HG02610 (cell line): ENCODE measurements at regions not wholly inside any gene's neighbourhood (a gene's known extent, or its start where the extent isn't known, plus 50 kb on each side); places are given as distances from the start of the nearest gene placed in this dataset.
"Not testable (repeated sequence)": the region's sequence is repeated elsewhere in the genome, so short reads cannot be mapped to it uniquely, and the experiment has no call there.

Source experiments
- ATAC-seq: cut with Tn5 transposase; IDR thresholded peaks from one replicate; pipeline ENCODE4 v1.9.1; 2021; ENCODE audit warnings: mild to moderate bottlenecking, moderate library complexity; ENCODE audit not compliant: unreplicated experiment

GRCh38 chr13:78098249-78098648 is 179.6 kb upstream of the EDNRB start:
- no peak for ATAC-seq

DNA sequence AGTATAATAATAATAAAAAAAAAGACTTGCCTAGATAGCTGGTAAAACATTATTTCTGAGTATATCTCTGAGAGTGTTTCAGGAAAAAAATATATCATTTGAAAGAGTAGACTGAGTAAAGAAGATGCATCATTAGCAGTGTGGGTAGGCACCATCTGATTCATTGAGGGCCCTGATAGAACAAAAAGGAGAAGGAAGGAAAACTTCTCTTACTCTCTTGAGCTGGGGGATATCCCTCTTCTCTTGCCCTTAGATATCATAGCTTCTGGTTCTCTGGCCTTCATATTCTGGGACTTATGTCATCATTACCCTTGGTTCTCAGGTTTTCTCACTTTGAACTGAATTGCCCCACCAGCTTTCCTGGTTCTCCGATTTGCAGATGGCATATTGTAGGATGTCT is 177.6 kb upstream of the EDNRB start:
- no peak for ATAC-seq

GRCh38 chr13:78087966-78088678 is 169.5 kb upstream of the EDNRB start:
- ATAC-seq = no peak

DNA sequence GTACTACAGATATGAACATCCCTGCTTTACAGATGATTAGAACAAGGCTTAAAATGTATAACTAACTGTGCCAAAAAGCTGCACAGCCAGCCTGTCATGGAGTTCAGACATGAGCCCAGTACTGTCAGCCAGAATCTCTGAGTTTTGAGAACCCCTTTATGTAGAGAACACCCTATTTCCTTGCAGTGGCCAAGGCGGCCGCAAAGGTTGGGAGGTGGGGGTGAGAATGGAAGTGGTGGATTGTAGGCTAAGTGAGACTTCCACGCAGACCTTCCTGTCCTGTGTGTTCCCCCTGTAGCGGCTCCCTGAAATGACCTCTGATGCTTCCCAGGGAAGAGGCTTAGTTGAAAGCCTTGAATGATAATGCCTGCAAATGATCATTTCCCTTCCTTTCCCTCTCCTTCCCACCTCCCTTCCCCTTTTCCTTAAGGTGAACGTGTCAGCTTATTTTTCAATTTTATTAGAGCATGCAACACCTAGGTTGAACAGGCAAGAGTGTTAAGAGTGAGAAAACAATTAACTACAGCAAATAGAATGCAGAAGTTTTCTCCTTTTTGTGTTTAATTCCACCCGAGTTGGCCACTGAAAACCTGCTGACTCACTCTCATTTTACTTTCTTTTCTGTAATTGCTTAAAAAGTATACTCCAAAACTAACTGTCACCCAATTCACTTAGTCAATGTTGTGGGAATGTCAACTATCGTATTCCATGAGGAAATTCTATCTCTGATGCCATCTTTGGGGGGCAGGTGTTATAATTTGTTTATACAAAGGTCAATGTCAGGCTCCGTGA is 167.0 kb upstream of the EDNRB start:
- ATAC-seq = no peak

- no peak for ATAC-seq
Observed at GRCh38 chr13:78084401-78084800, 165.8 kb upstream of the EDNRB start.

- no peak for ATAC-seq
Observed at GRCh38 chr13:78078168-78078567, 159.5 kb upstream of the EDNRB start.

GRCh38 chr13:78067290-78067689 is 148.7 kb upstream of the EDNRB start:
- no peak for ATAC-seq

DNA sequence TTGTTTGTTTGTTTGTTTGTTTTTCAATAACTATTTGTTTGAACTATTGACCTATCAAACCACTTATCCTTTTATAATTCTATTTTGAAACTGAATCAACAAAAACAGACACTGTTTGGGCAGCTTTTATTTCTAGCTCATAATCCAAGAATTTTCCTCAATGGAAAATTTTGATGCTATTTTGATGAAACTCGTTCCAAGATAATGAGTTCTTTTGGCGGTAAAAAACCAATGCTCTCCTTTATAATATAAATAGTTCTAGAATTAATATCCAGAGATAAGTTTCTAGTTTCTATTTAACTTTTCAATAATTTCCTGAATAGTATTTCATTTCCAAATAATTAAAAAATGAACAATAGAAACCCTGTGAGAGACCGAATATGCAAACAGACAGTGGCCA is 146.5 kb upstream of the EDNRB start:
- ATAC-seq = no peak

- no peak for ATAC-seq
Observed at GRCh38 chr13:78061806-78062205, 143.2 kb upstream of the EDNRB start.

DNA sequence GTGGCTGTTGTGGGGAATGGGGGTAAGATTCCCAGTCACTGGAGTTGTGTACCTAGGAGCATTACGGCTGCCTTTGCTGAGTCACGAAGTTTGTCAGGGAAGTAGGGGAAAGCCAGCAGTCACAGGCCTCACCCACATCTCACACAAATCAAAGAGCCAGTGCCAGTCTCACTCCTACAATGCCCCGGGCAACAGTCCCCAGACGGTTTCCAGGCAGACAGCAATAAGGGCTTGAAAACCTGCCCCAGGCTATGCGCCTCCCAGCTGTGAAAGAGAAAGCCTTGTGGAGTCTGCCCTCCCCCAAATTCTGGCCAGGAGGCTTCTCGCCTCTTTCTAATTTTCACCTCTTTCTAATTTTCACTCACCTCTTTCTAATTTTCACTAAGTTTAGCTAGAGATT is 142.3 kb upstream of the EDNRB start:
- ATAC-seq = no peak

DNA sequence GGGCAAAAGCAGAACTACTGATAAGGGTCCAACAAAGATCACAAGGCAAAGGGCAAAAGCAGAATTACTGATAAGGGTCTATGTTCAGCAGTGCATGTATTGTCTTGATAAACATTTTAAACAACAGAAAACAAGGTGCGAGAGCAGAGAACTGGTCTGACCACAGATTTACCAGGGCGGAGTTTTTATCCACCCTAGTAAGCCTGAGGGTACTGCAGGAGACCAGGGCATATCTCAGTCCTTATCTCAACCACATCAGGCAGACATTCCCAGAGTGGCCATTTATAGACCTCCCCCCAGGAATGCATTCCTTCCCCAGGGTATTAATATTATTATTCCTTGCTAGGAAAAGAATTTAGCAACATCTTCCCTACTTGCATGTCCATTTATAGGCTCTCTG is 138.2 kb upstream of the EDNRB start:
- not testable (repeated sequence) for ATAC-seq

DNA sequence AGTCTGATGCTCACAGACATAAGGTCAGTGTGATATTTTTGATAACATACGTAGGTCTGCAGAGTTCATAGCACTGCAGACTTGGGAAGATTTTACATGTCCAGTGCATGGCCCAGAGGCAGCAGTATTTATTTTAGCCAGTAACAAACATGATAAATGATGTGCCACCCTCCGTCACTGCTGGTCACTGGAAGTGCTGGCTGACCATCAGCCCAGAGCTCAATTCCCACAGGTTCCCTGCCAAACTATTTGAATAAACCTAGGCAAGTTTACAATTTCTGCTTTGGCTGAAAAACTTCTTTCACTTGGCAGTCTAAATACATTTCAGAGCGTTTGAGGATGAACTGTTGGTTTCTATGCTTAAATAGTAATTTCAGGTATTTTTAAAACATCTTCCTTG is 135.5 kb upstream of the EDNRB start:
- no peak for ATAC-seq

DNA sequence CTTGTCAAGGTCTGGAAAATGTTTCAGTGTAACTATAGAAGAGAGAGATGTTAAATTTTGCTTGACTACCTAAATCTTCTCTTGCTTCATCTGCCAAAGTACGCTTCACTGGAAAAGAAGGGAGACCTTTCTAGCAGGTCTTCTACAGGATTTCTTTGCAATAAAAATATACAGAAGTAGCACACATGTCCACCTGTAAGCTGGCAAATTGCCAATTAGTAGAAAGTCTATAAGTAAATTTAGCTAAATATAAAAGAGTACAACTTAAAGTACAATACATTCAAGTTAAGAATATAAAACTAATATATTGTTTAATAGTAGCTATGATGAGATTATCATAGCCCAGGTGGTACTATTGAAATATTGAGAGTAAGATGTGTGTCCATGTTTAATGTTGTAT is 128.5 kb upstream of the EDNRB start:
- no peak for ATAC-seq

GRCh38 chr13:78046331-78046730 is 127.7 kb upstream of the EDNRB start:
- peak; percentile 61 for ATAC-seq

GRCh38 chr13:78045916-78046315 is 127.3 kb upstream of the EDNRB start:
- ATAC-seq = no peak

DNA sequence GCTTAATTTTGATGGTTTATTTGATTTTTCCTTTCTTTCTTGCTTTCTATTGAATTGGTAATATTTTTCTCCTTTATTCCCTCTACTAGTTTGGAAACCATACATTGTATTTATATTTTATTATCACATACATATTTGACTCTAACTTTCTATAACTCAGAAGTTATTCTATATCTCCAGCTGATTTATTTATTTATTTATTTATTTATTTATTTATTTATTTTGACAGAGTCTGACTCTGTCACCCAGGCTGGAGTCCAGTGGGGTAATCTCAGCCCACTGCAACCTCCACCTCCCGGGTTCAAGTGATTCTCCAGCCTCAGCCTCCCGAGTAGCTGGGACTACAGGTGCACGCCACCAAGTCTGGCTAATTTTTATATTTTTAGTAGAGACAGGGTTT is 122.7 kb upstream of the EDNRB start:
- ATAC-seq = not testable (repeated sequence)

DNA sequence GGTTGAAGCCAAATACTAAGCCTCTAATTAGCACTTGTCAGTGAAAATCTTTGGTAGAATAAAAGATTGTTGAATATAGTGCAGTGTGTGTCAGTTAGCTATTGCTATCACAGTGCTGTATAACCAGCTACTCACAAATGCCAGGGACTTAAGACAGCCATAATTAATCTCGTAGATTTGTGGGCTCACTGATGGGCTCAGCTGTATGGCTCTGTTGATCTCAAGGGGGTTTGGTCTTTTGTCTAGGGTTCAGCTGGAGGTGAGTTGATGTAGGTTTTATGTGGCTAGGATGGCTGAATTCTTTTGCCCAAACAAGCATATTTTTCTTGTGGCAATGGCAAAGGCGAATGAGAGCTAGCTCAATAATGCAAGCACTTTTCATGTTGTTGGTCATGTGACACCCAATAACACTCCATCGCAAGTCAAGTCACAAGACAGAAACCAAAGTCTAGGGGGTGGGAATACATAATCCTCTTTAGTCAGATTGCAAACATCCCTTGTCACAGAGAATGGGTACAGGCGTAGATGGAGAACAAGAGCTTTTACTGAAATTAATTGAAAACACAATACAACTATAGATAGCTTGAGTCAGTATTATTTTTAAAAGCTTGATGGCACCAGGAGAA is 121.7 kb upstream of the EDNRB start:
- ATAC-seq = no peak

DNA sequence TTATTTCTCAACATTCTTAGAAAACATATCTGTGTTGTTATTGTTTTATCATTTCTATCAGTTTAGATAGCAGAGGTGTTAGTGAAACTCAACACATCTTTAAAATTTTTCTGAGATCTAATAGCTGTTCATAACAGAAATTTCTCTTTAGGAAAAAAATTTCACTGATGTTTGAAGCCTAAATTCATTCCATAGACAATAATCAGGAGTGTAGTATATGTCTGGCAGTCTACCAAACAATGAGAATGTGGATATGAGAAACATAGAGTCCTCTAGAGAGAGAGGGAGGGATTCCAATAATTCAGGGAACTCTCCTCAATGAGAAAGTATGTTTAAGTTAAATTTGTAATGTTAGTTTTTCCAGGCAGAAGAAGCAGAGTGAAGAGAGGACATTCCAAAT is 118.2 kb upstream of the EDNRB start:
- ATAC-seq = no peak

- ATAC-seq = no peak
Observed at GRCh38 chr13:78035500-78035899, 116.9 kb upstream of the EDNRB start.

GRCh38 chr13:78033509-78033908 is 114.9 kb upstream of the EDNRB start:
- ATAC-seq = no peak

DNA sequence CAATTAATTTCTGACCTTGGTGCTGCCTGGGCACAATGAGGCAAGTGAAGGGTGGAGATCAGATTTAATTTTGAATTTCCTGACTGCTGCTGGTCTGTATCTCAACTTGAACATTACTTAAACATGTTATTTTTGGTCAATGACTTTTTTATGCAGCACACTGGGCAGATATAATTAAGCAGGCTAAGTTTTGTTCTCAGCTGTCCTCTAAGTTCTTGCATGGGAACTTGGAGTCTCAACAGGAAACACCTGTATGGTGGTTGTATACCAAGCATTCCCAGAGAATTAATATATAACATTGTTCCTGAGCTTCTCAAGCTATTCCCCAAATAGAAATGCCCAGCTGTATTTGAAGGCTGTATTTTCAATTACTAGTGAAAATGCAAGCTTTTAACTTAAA is 113.5 kb upstream of the EDNRB start:
- no peak for ATAC-seq

DNA sequence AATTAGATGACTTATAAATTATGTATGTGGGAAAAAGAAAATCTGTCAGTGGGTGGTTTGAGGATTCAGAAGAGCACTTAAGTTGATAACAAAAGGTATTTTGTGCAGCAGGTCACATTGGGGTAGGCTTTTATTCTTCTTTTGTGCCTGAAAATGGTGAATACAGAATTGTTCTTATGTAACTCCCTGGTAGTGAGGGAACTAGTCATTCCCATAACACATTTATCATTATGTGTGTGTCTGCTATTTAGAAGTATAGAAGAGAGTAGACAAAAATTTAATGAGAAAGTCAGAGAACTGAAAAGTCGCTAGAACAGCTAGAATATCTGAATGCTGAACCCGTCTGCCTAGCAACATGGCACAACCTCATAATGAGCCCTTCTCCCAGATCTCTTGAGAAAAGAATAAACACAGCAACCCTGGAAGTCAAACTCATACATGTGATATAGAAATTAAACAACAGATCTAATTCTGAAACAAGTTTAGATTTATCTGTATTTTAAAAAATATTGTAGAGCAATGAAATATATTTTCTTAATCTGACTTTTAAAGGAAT is 111.8 kb upstream of the EDNRB start:
- ATAC-seq = no peak
